Suprapubic skin (tissue), 4 donors: ENCODE measurements at regions not wholly inside any gene's neighbourhood (a gene's known extent, or its start where the extent isn't known, plus 50 kb on each side); places are given as distances from the start of the nearest gene placed in this dataset.

Experiments used
- DNase-seq, 2 donors: peaks; one replicate each; pipeline ENCODE4 v3.0.0-alpha.2; 2019; ENCODE audit warnings: low spot score in 2 of 2
- H3K27ac ChIP-seq: fragments of 200-600 bp; sonication (generic); one replicate; pipeline ENCODE4 v1.5.1; 2019
- H3K27me3 ChIP-seq: fragments of 200-600 bp; sonication (generic); one replicate; pipeline ENCODE4 v1.5.1; 2019
- H3K36me3 ChIP-seq: fragments of 200-600 bp; sonication (generic); one replicate; pipeline ENCODE4 v1.5.1; 2019
- H3K4me1 ChIP-seq: fragments of 200-600 bp; sonication (generic); one replicate; pipeline ENCODE4 v1.5.1; 2019
- H3K4me3 ChIP-seq: fragments of 200-600 bp; sonication (generic); one replicate; pipeline ENCODE4 v1.5.1; 2019; ENCODE audit warnings: mild to moderate bottlenecking
- H3K9me3 ChIP-seq: fragments of 200-600 bp; sonication (generic); one replicate; pipeline ENCODE4 v1.5.1; 2019
- EP300 ChIP-seq: sonication (generic); formaldehyde crosslinking; IDR thresholded peaks from one replicate; pipeline ENCODE4 v1.6.1; 2017; ENCODE audit warnings: antibody characterized with exemption
- POLR2A ChIP-seq, 2 donors: fragments of 450-650 bp; IDR thresholded peaks; one replicate each; pipeline ENCODE4 v1.6.1; 2017; ENCODE audit warnings: antibody characterized with exemption in 2 of 2, mild to moderate bottlenecking in 2 of 2, moderate library complexity in 2 of 2
- POLR2AphosphoS5 ChIP-seq, 3 donors: sonication (generic); formaldehyde crosslinking; IDR thresholded peaks; one replicate each; pipeline ENCODE4 v1.6.1; 2017; ENCODE audit warnings: antibody characterized with exemption in 3 of 3
- WGBS: methylation state at CpG from one replicate; pipeline ENCODE4 v1.1.5; 2018; 5-methylcytosine and 5-hydroxymethylcytosine counted together
- TF ChIP-seq, protein P1 (sequence below), 2 donors: fragments of 200-600 bp in 1 of 2; fragments of 450-650 bp in 1 of 2; sonication (generic) in 1 of 2; IDR thresholded peaks; one replicate each; pipeline ENCODE4 v1.5.1; 2016 to 2019; ENCODE audit warnings: antibody characterized with exemption in 2 of 2, mild to moderate bottlenecking in 1 of 2, moderate library complexity in 1 of 2

DNA sequence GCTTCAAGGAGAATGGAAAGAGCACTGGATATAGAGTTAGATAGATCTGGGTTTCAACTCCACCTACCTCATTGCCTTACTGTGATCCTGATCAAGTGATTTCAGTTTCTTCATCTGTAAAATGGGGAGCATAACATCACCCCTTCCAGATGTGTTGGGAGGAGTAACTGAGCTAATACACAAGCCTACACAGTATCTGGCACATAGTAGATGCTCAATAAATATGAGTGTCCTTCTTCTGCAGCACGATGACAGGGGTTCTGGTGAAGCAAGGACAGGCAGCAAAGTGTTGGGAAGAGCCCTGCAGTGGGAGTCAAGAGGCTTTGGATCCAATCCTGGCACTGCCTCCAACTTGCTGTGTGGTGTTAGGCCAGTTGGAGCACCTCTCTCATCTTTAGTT, 270.0 kb downstream of the UACA start:
- Histone ChIP-seq H3K36me3 (no peaks in the 10 kb centered on the region), H3K4me3 (no peak overlapping the region), H3K27ac (no peak overlapping the region), H3K27me3 (no peaks in the 10 kb centered on the region), H3K4me1 (peaks cover 26% of the 10 kb centered on the region), H3K9me3 (no peaks in the 10 kb centered on the region)
- no peak for DNase-seq
- TF ChIP-seq EP300 (no peak), POLR2AphosphoS5 (IDR thresholded peaks at IDR 0.05) (no peak), POLR2A (IDR thresholded peaks at IDR 0.05) (no peak)
- TF ChIP-seq, protein P1, sequence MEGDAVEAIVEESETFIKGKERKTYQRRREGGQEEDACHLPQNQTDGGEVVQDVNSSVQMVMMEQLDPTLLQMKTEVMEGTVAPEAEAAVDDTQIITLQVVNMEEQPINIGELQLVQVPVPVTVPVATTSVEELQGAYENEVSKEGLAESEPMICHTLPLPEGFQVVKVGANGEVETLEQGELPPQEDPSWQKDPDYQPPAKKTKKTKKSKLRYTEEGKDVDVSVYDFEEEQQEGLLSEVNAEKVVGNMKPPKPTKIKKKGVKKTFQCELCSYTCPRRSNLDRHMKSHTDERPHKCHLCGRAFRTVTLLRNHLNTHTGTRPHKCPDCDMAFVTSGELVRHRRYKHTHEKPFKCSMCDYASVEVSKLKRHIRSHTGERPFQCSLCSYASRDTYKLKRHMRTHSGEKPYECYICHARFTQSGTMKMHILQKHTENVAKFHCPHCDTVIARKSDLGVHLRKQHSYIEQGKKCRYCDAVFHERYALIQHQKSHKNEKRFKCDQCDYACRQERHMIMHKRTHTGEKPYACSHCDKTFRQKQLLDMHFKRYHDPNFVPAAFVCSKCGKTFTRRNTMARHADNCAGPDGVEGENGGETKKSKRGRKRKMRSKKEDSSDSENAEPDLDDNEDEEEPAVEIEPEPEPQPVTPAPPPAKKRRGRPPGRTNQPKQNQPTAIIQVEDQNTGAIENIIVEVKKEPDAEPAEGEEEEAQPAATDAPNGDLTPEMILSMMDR (IDR thresholded peaks at IDR 0.05), result no peak
- 100% methylated on average over 1 of the region's 1 CpG for WGBS

DNA sequence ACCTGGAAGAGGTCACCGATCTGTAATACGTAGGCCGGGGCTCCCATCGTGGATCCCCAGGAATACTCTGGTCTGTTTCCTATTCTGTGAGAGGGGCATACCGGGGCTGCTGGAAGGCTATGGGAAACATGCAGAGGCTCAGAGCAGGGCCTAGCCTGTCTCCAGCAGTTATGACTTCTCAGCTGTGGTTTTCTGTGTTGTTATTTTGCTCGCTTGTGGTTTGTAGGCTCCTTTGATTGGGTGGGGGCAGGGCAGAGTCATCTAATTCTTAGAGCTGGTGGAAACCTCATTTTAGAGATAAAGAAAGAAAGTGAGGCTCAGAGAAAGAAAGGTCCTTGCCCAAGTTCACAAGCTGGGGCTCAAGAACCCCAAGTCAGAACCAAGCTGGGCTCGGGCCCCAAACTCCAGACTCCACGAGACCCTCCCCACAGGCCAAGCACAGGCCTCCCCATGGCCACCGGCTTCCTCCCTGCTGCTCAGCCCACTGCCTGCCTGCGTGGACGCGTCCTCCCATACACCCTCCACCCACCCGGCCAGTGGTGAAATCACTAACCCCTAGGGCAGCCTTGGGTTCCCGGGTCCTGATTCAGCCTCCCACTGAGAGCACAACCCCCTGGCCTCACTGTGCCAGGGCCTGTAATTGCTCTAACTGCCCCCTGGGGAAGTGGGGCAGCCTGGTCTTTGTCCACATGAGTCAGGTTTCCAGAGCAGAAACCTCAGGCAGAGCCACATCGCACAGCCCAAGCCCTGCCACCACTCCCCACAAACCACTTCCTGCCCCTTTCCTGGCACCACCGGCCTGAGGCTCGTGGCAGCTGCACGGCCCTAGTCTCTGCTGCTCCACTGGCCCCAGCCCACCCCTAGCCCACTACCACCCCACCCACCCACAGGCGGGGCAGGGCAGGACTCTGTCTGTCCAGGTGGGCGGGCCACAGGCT, 270.8 kb downstream of the UACA start:
- H3K4me3 ChIP-seq, result no peak overlapping the region
- WGBS, result 52% methylated on average over 13 of the region's 20 CpGs
- H3K36me3 ChIP-seq, result no peaks in the 10 kb centered on the region
- H3K27me3 ChIP-seq, result no peaks in the 10 kb centered on the region
- H3K27ac ChIP-seq, result no peak overlapping the region
- no peak for TF ChIP-seq POLR2A (IDR thresholded peaks at IDR 0.05)
- TF ChIP-seq EP300, result no peak
- TF ChIP-seq POLR2AphosphoS5 (IDR thresholded peaks at IDR 0.05), result no peak
- TF ChIP-seq, protein P1 (IDR thresholded peaks at IDR 0.05), result no peak
- no peaks in the 10 kb centered on the region for H3K9me3 ChIP-seq
- no peak for DNase-seq
- peaks cover 26% of the 10 kb centered on the region for H3K4me1 ChIP-seq

DNA sequence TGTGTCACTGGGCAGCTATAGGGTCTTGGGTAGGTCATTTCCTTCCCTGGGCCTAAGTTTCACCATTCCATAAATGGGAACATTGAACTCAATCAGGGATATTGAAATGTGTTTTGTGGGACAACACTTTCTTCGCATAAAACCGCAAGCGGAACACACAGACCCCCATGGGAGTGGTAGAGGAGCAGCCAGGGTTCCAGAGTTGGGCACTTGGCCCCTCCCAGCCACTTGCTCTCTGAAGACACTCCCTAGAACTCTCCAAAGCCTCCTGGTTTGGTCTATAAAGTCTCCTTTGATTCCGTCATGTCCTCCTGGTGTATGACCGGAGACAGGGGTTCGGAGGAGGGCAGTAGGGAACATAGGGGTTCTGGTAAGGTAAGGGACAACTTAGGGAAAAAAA, 271.7 kb downstream of the UACA start:
- Histone ChIP-seq H3K27ac (no peak overlapping the region), H3K36me3 (no peaks in the 10 kb centered on the region), H3K27me3 (no peaks in the 10 kb centered on the region), H3K9me3 (no peaks in the 10 kb centered on the region), H3K4me1 (peaks cover 26% of the 10 kb centered on the region), H3K4me3 (no peak overlapping the region)
- DNase-seq, result no peak
- 93% methylated on average over 6 of the region's 6 CpGs for WGBS
- TF ChIP-seq EP300 (no peak), POLR2AphosphoS5 (IDR thresholded peaks at IDR 0.05) (no peak)

GRCh38 chr15:70491201-70491621, 272.1 kb downstream of the UACA start:
- 68% methylated on average over 6 of the region's 6 CpGs for WGBS
- H3K4me1 ChIP-seq, result peaks cover 26% of the 10 kb centered on the region

GRCh38 chr15:70490838-70491155, 272.6 kb downstream of the UACA start:
- WGBS, result 73% methylated on average over 7 of the region's 7 CpGs
- no peaks in the 10 kb centered on the region for H3K36me3 ChIP-seq
- no peak for DNase-seq
- H3K4me1 ChIP-seq, result peaks cover 26% of the 10 kb centered on the region
- no peak overlapping the region for H3K4me3 ChIP-seq
- no peaks in the 10 kb centered on the region for H3K9me3 ChIP-seq
- TF ChIP-seq EP300 (no peak), POLR2AphosphoS5 (IDR thresholded peaks at IDR 0.05) (no peak)
- H3K27ac ChIP-seq, result no peak overlapping the region
- H3K27me3 ChIP-seq, result no peaks in the 10 kb centered on the region

More at GRCh38 chr15:70491201-70491621, 272.1 kb downstream of the UACA start:
- H3K36me3 ChIP-seq, result no peaks in the 10 kb centered on the region
- no peak for DNase-seq
- no peak overlapping the region for H3K4me3 ChIP-seq
- TF ChIP-seq, protein P1 (IDR thresholded peaks at IDR 0.05), result no peak
- TF ChIP-seq POLR2A (IDR thresholded peaks at IDR 0.05) (no peak), EP300 (no peak), POLR2AphosphoS5 (IDR thresholded peaks at IDR 0.05) (no peak)
- no peaks in the 10 kb centered on the region for H3K9me3 ChIP-seq
- H3K27ac ChIP-seq, result no peak overlapping the region
- H3K27me3 ChIP-seq, result no peaks in the 10 kb centered on the region

- 50% methylated on average over 2 of the region's 11 CpGs for WGBS
These were observed 273.1 kb downstream of the UACA start for GRCh38 chr15:70490148-70490837.

More at GRCh38 chr15:70490148-70490837, 273.1 kb downstream of the UACA start:
- H3K4me1 ChIP-seq, result peaks cover 23% of the 10 kb centered on the region
- H3K27ac ChIP-seq, result no peak overlapping the region
- no peaks in the 10 kb centered on the region for H3K9me3 ChIP-seq
- TF ChIP-seq POLR2AphosphoS5 (IDR thresholded peaks at IDR 0.05), result no peak
- no peaks in the 10 kb centered on the region for H3K36me3 ChIP-seq
- H3K27me3 ChIP-seq, result no peaks in the 10 kb centered on the region
- no peak for DNase-seq
- H3K4me3 ChIP-seq, result no peak overlapping the region
